Glutamatergic neuron (in vitro differentiated cells): ENCODE measurements at regions not wholly inside any gene's neighbourhood (a gene's known extent, or its start where the extent isn't known, plus 50 kb on each side); places are given as distances from the start of the nearest gene placed in this dataset.
A peak's percentile ranks its signal among the peaks of the same experiment; 100 is the strongest.

Experiments
- DNase-seq: peaks from one replicate; pipeline ENCODE4 v3.0.0; 2022
- H3K27ac Mint-ChIP-seq: one replicate; pipeline ENCODE4 v1.8.0; 2020; ENCODE audit warnings: mild to moderate bottlenecking, mixed read lengths, inconsistent platforms; ENCODE audit not compliant: unreplicated experiment
- H3K27me3 Mint-ChIP-seq: one replicate; pipeline ENCODE4 v1.8.0; 2020; ENCODE audit warnings: mild to moderate bottlenecking, moderate library complexity, mixed read lengths, inconsistent platforms; ENCODE audit not compliant: unreplicated experiment
- H3K36me3 Mint-ChIP-seq: one replicate; pipeline ENCODE4 v1.8.0; 2020; ENCODE audit warnings: mild to moderate bottlenecking, mixed read lengths, inconsistent platforms; ENCODE audit not compliant: unreplicated experiment
- H3K4me1 Mint-ChIP-seq: one replicate; pipeline ENCODE4 v1.8.0; 2020; ENCODE audit warnings: mild to moderate bottlenecking, low read depth, mixed read lengths, inconsistent platforms; ENCODE audit not compliant: unreplicated experiment
- H3K4me3 Mint-ChIP-seq: one replicate; pipeline ENCODE4 v1.8.0; 2020; ENCODE audit warnings: mild to moderate bottlenecking, mixed read lengths, inconsistent platforms; ENCODE audit not compliant: unreplicated experiment
- H3K9me3 Mint-ChIP-seq: one replicate; pipeline ENCODE4 v1.8.0; 2020; ENCODE audit warnings: mild to moderate bottlenecking, moderate library complexity, mixed read lengths, inconsistent platforms; ENCODE audit not compliant: unreplicated experiment
- TF ChIP-seq, protein P1 (sequence below): fragments of 200-600 bp; sonication (generic); IDR thresholded peaks from one replicate; pipeline ENCODE4 v1.5.0; 2021; ENCODE audit not compliant: partially characterized antibody, unreplicated experiment

DNA sequence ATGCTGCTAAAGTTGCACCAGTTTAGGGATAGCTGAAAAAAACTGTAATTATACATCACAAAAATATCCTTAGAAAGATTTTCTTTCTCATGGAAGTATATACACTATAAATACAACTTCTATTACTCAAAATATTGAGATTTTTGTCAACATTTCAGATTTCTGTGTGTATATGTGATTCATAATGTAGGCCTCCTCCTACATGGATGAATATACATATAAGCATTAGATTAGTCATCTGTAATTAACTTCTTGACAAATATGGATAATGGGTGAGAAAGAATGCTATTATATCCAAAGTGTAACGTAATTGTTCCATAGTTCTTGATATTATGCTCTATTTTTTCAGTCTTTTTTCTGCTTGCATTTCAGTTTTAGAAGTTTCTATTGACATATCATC lies 124.9 kb downstream of the CBLL2 start:
- no peak for DNase-seq
- no peaks in the 10 kb centered on the region for H3K4me1 Mint-ChIP-seq
- H3K27ac Mint-ChIP-seq, result no peak overlapping the region
- no peaks in the 10 kb centered on the region for H3K9me3 Mint-ChIP-seq
- no peaks in the 10 kb centered on the region for H3K36me3 Mint-ChIP-seq
- TF ChIP-seq, protein P1, sequence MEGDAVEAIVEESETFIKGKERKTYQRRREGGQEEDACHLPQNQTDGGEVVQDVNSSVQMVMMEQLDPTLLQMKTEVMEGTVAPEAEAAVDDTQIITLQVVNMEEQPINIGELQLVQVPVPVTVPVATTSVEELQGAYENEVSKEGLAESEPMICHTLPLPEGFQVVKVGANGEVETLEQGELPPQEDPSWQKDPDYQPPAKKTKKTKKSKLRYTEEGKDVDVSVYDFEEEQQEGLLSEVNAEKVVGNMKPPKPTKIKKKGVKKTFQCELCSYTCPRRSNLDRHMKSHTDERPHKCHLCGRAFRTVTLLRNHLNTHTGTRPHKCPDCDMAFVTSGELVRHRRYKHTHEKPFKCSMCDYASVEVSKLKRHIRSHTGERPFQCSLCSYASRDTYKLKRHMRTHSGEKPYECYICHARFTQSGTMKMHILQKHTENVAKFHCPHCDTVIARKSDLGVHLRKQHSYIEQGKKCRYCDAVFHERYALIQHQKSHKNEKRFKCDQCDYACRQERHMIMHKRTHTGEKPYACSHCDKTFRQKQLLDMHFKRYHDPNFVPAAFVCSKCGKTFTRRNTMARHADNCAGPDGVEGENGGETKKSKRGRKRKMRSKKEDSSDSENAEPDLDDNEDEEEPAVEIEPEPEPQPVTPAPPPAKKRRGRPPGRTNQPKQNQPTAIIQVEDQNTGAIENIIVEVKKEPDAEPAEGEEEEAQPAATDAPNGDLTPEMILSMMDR, result no peak
- no peaks in the 10 kb centered on the region for H3K27me3 Mint-ChIP-seq
- no peak overlapping the region for H3K4me3 Mint-ChIP-seq

DNA sequence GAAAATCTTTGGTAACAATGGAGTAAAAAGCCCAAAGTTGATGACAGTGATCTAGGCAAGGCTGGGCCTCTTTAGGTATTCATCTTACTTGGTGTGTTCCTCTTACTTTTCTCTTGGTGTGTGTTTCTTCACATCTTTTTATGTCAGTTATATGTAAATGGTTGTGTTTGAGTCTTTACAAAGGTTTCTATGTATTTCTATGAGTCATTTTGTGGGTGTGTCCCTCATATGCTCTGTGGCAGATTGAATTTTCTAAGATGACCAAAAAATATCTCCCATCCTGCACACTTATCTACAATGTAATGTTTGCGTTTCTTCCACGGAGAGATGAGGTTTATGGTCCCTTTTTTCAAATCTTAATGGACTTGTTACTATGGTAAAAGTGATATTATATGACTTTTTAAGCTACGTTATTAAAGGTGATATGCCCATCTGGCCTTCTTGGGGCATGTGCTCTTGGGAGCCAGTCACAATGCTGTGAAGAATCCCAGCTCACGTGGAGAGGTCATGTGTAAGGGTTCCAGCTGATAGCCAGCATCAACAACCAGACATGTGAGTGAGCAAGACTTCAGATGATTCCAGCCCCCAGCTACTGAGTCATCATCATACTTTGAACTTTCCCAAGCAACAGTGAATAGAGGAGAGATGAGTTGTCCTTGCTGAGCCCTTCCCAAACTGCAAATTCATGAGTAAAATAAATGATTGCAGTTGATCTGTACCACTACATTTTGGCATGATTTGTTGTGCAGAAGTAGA lies 126.9 kb downstream of the CBLL2 start:
- Mint-ChIP-seq H3K4me3 (no peak overlapping the region), H3K36me3 (no peaks in the 10 kb centered on the region), H3K9me3 (no peaks in the 10 kb centered on the region), H3K4me1 (peaks cover 2% of the 10 kb centered on the region), H3K27ac (no peak overlapping the region), H3K27me3 (no peaks in the 10 kb centered on the region)
- TF ChIP-seq, protein P1, result no peak
- no peak for DNase-seq

DNA sequence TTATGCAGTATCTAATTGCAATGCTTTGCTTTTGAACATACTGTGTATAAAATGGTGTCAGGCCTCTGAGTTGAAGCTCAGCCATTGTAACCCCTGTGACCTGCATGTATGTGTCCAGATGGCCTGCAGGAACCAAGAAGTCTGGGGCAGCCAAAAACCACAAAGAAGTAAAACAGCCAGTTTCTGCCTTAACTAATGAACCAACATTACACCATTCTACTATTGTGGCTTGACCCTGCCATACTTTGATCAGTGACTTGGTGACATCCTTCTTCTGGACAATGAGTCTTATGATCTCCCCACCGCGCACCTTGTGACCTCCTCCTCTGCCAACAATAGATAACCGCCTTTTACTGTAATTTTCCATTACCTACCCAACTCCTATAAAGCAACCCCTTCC lies 131.6 kb downstream of the CBLL2 start:
- H3K27me3 Mint-ChIP-seq, result no peaks in the 10 kb centered on the region
- no peak for DNase-seq
- no peak overlapping the region for H3K4me3 Mint-ChIP-seq
- H3K27ac Mint-ChIP-seq, result peak overlapping the region; percentile 18
- peaks cover 7% of the 10 kb centered on the region for H3K4me1 Mint-ChIP-seq
- TF ChIP-seq, protein P1, result no peak
- no peaks in the 10 kb centered on the region for H3K9me3 Mint-ChIP-seq
- H3K36me3 Mint-ChIP-seq, result no peaks in the 10 kb centered on the region

DNA sequence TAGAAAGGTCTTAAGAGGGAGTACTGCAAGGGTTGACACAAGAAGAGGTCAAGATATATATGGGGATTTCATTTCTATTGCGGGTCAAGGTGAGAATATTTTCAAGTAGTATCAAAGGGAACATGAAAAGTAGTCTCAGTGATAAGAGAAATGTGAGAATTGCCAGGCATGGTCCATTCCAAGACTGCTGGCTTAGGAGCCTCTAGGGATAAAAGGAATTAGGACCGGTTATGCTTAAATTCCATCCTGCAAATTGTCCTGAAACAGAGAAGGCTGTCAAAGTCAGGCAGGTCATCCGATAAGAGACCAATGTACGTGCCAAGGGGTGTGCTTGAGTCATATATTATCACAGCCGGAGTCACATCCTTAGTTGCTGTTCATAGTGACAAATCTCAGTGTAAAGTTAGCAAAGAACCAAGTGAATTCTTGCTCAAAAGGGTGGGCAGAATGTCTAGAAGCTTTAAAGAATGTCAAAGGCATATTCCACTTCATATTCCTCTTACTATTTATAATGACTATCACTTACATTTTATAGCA lies 133.6 kb downstream of the CBLL2 start:
- Mint-ChIP-seq H3K4me3 (no peak overlapping the region), H3K36me3 (no peaks in the 10 kb centered on the region), H3K27me3 (no peaks in the 10 kb centered on the region), H3K4me1 (peaks cover 7% of the 10 kb centered on the region), H3K9me3 (no peaks in the 10 kb centered on the region), H3K27ac (no peak overlapping the region)
- no peak for DNase-seq
- TF ChIP-seq, protein P1, result no peak

DNA sequence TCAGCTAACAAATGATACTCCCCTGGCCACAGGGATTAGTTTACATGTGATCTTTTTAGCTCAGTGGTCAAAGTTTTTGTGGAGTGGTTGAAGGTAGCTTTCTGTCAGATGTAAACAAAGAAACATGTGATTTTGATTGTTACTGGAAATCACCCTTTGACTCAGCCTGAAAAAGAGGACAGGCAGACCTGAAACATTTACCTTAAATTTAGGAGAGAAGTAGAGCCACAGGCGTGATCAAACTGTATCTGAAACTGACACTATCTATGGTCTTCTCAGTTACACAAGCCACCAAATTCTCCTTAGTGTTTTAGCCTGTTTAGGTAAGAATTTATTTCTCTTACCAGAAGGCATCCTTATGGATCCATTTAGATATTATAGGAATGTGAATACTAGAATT lies 136.7 kb downstream of the CBLL2 start:
- TF ChIP-seq, protein P1, result no peak
- H3K27ac Mint-ChIP-seq, result no peak overlapping the region
- no peaks in the 10 kb centered on the region for H3K27me3 Mint-ChIP-seq
- no peaks in the 10 kb centered on the region for H3K36me3 Mint-ChIP-seq
- H3K9me3 Mint-ChIP-seq, result no peaks in the 10 kb centered on the region
- H3K4me3 Mint-ChIP-seq, result no peak overlapping the region
- peaks cover 7% of the 10 kb centered on the region for H3K4me1 Mint-ChIP-seq
- DNase-seq, result no peak
